ENCODE measurements at regions not wholly inside any gene's neighbourhood (a gene's known extent, or its start where the extent isn't known, plus 50 kb on each side); places are given as distances from the start of the nearest gene placed in this dataset.

GRCh38 chr1:98382986-98383740 lies 278.4 kb upstream of the SNX7 start:
- no peak overlapping the region for H3K4me3 ChIP-seq (ENCODE audit: control insufficient read depth in 1 of 7, extremely low read depth in 1 of 7, insufficient read depth in 4 of 7, low read depth in 2 of 7, low read length in 6 of 7)
- 93% methylated on average over 2 of the region's 5 CpGs for WGBS (ENCODE audit: insufficient coverage)
- no peaks in the 10 kb centered on the region for H3K36me3 ChIP-seq (ENCODE audit: control insufficient read depth in 4 of 4, insufficient read depth in 4 of 4, low read length in 3 of 4)
- H3K4me1 ChIP-seq (ENCODE audit: control extremely low read depth in 1 of 4, control insufficient read depth in 4 of 4, insufficient read depth in 4 of 4, low read length in 3 of 4) = peaks cover 7 to 22% (median 12%) of the 10 kb centered on the region in 4 experiments
- no peaks in the 10 kb centered on the region for H3K27me3 ChIP-seq (replicated peaks in 2 of 5; ENCODE audit: control insufficient read depth in 4 of 5, insufficient read depth in 5 of 5, low read length in 4 of 5)
- H3K9me3 ChIP-seq (ENCODE audit: control extremely low read depth in 1 of 5, control insufficient read depth in 4 of 5, insufficient read depth in 2 of 5, low read depth in 1 of 5, low read length in 4 of 5) = no peaks in the 10 kb centered on the region
- no peak overlapping the region for H3K27ac ChIP-seq (ENCODE audit: insufficient read depth in 1 of 2, low read depth in 1 of 2, low read length in 2 of 2, poor library complexity in 1 of 2, severe bottlenecking in 2 of 2)
- no peak for DNase-seq
- CTCF ChIA-PET = no interaction called here
- POLR2A ChIA-PET = no interaction called here

DNA sequence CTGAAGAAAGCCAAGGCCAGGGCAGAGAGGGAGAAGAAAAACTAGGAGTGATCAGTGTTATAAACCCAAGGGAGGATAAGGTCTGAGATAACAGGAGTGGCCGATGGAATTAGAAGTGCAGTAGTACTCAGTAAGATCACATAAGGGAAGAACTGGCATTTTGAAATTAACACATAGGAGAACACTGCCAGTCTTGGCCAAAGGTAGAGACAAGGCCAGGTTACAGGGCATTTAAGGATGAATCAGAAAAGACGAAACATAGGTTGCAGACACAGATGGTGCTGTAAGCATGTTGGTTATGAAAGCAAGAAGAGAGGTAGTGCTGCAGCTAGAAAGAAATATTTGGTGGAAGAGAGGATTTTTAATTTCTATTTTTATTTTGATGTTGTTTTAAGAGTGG lies 278.9 kb upstream of the SNX7 start:
- no peak overlapping the region for H3K27ac ChIP-seq (ENCODE audit: insufficient read depth in 1 of 2, low read depth in 1 of 2, low read length in 2 of 2, poor library complexity in 1 of 2, severe bottlenecking in 2 of 2)
- no peak overlapping the region for H3K4me3 ChIP-seq (ENCODE audit: control insufficient read depth in 1 of 7, extremely low read depth in 1 of 7, insufficient read depth in 4 of 7, low read depth in 2 of 7, low read length in 6 of 7)
- H3K4me1 ChIP-seq (ENCODE audit: control extremely low read depth in 1 of 4, control insufficient read depth in 4 of 4, insufficient read depth in 4 of 4, low read length in 3 of 4) = peaks cover 3 to 17% (median 6%) of the 10 kb centered on the region in 4 experiments
- no peaks in the 10 kb centered on the region for H3K36me3 ChIP-seq (ENCODE audit: control insufficient read depth in 4 of 4, insufficient read depth in 4 of 4, low read length in 3 of 4)
- H3K9me3 ChIP-seq (ENCODE audit: control extremely low read depth in 1 of 5, control insufficient read depth in 4 of 5, insufficient read depth in 2 of 5, low read depth in 1 of 5, low read length in 4 of 5) = no peaks in the 10 kb centered on the region
- whole genome bisulfite sequencing (ENCODE audit: insufficient coverage) = 97% methylated on average over 2 of the region's 2 CpGs
- ChIA-PET POLR2A (no interaction called here), CTCF (no interaction called here)
- no peaks in the 10 kb centered on the region for H3K27me3 ChIP-seq (replicated peaks in 2 of 5; ENCODE audit: control insufficient read depth in 4 of 5, insufficient read depth in 5 of 5, low read length in 4 of 5)
- DNase-seq = no peak

DNA sequence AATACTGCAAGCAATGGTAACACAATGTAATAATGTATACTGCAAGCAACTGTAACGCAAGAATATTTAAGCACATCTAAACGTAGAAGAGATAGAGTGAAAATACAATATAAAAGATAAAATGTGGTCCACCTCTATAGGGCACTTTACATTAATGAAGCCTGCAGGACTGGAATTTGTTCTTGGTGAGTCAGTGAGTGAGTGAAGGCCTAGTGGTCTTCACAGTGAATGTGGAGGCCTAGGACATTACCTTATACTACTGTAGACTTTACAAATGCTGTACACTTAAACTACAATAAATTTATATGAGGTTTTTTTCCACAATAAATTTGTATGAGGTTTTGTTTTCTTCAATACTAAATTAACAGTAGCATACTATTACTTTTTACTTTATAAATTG lies 287.4 kb upstream of the SNX7 start:
- no CpG with 5 or more reads among the region's 2 CpGs for WGBS (ENCODE audit: insufficient coverage)
- no peaks in the 10 kb centered on the region for H3K27me3 ChIP-seq (replicated peaks in 2 of 5; ENCODE audit: control insufficient read depth in 4 of 5, insufficient read depth in 5 of 5, low read length in 4 of 5)
- H3K9me3 ChIP-seq (ENCODE audit: control extremely low read depth in 1 of 5, control insufficient read depth in 4 of 5, insufficient read depth in 2 of 5, low read depth in 1 of 5, low read length in 4 of 5) = no peaks in the 10 kb centered on the region
- no peak for DNase-seq
- POLR2A ChIA-PET = no interaction called here
- H3K4me1 ChIP-seq (ENCODE audit: control extremely low read depth in 1 of 4, control insufficient read depth in 4 of 4, insufficient read depth in 4 of 4, low read length in 3 of 4) = peaks cover 3 to 24% (median 6%) of the 10 kb centered on the region in 4 experiments
- H3K27ac ChIP-seq (ENCODE audit: insufficient read depth in 1 of 2, low read depth in 1 of 2, low read length in 2 of 2, poor library complexity in 1 of 2, severe bottlenecking in 2 of 2) = no peak overlapping the region
- CTCF ChIA-PET = interaction anchor here (1.3 kb wide), 1 partner anchor 27 kb away, joined by 3 read pairs; no protein-coding TSS in a partner anchor
- no peak overlapping the region for H3K4me3 ChIP-seq (ENCODE audit: control insufficient read depth in 1 of 7, extremely low read depth in 1 of 7, insufficient read depth in 4 of 7, low read depth in 2 of 7, low read length in 6 of 7)
- H3K36me3 ChIP-seq (ENCODE audit: control insufficient read depth in 4 of 4, insufficient read depth in 4 of 4, low read length in 3 of 4) = no peaks in the 10 kb centered on the region

DNA sequence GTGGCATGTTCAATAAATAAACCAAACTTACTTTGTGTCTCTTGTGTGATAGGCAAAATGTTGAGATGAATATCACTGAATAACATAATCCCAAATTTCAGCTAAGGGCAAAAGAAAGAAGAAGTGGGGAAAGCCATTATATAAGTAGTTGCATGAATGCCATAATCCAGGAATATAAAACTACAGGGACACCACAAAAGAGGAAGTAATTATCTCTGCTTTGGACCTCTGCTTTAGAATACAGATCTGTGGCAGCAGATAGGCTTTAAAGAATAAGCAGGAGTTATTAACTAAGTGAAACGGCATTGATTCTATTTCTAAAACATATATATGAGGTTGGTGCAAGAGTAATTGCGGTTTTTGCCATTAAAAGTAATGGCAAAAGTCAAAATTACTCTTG lies 288.5 kb upstream of the SNX7 start:
- Histone ChIP-seq H3K27me3 (replicated peaks in 2 of 5; ENCODE audit: control insufficient read depth in 4 of 5, insufficient read depth in 5 of 5, low read length in 4 of 5) (no peaks in the 10 kb centered on the region), H3K9me3 (ENCODE audit: control extremely low read depth in 1 of 5, control insufficient read depth in 4 of 5, insufficient read depth in 2 of 5, low read depth in 1 of 5, low read length in 4 of 5) (no peaks in the 10 kb centered on the region), H3K4me3 (ENCODE audit: control insufficient read depth in 1 of 7, extremely low read depth in 1 of 7, insufficient read depth in 4 of 7, low read depth in 2 of 7, low read length in 6 of 7) (no peak overlapping the region), H3K36me3 (ENCODE audit: control insufficient read depth in 4 of 4, insufficient read depth in 4 of 4, low read length in 3 of 4) (no peaks in the 10 kb centered on the region), H3K4me1 (ENCODE audit: control extremely low read depth in 1 of 4, control insufficient read depth in 4 of 4, insufficient read depth in 4 of 4, low read length in 3 of 4) (peaks cover 3 to 28% (median 6%) of the 10 kb centered on the region in 4 experiments), H3K27ac (ENCODE audit: insufficient read depth in 1 of 2, low read depth in 1 of 2, low read length in 2 of 2, poor library complexity in 1 of 2, severe bottlenecking in 2 of 2) (no peak overlapping the region)
- ChIA-PET CTCF (interaction anchor here (1.3 kb wide), 1 partner anchor 28 kb away, joined by 3 read pairs; no protein-coding TSS in a partner anchor), POLR2A (no interaction called here)
- no CpG with 5 or more reads among the region's 2 CpGs for whole genome bisulfite sequencing (ENCODE audit: insufficient coverage)
- peak in 2 of 3 donors; percentile 38 to 58 for DNase-seq

DNA sequence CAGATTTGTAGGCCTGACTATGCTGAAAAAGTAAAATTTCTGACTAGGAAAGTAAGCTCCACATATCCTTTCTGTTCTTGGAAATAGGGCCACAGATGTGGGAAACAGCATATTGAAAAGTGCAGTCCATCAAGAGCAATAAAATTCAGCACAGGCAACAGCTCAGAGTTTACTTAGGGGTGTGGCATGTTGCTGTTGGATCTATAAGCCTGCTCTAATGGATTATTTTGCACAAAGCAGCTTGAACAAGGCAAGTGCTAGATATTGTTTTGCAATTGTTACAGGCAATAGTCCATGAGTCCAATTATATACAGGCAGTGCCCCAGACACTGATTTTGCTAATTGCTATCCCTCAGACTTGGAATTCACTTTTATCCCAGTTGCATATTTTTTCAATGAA lies 289.8 kb upstream of the SNX7 start:
- peaks cover 3 to 28% (median 6%) of the 10 kb centered on the region in 4 experiments for H3K4me1 ChIP-seq (ENCODE audit: control extremely low read depth in 1 of 4, control insufficient read depth in 4 of 4, insufficient read depth in 4 of 4, low read length in 3 of 4)
- CTCF ChIA-PET = interaction anchor here (0.5 to 1.0 kb wide), 2 partner anchors 15 to 240 kb away, joined by 3 read pairs; no protein-coding TSS in a partner anchor
- no peak for DNase-seq
- peaks cover 0 to 2% (median 0%) of the 10 kb centered on the region in 5 experiments for H3K9me3 ChIP-seq (ENCODE audit: control extremely low read depth in 1 of 5, control insufficient read depth in 4 of 5, insufficient read depth in 2 of 5, low read depth in 1 of 5, low read length in 4 of 5)
- POLR2A ChIA-PET = no interaction called here
- no peak overlapping the region for H3K27ac ChIP-seq (ENCODE audit: insufficient read depth in 1 of 2, low read depth in 1 of 2, low read length in 2 of 2, poor library complexity in 1 of 2, severe bottlenecking in 2 of 2)
- H3K27me3 ChIP-seq (replicated peaks in 2 of 5; ENCODE audit: control insufficient read depth in 4 of 5, insufficient read depth in 5 of 5, low read length in 4 of 5) = no peaks in the 10 kb centered on the region
- no peak overlapping the region for H3K4me3 ChIP-seq (ENCODE audit: control insufficient read depth in 1 of 7, extremely low read depth in 1 of 7, insufficient read depth in 4 of 7, low read depth in 2 of 7, low read length in 6 of 7)
- no peaks in the 10 kb centered on the region for H3K36me3 ChIP-seq (ENCODE audit: control insufficient read depth in 4 of 4, insufficient read depth in 4 of 4, low read length in 3 of 4)

DNA sequence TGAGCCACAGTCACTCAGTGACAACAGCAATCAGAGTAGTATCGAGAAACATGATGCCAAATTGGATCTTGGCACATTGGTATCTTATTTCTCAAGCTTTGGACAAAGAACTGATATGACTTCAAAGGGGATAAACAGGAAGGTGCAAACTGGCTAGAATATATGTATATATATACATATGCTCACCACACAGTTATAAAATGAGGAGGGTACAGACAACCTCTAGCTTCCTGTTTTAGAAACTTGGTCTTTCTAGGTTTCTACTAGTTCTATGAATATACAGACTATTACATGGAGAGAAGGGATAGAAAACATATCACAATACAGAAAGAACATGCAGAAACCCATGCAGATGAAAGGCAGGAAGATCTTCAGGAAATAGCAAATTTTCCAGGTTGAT lies 292.1 kb upstream of the SNX7 start:
- Histone ChIP-seq H3K4me1 (ENCODE audit: control extremely low read depth in 1 of 4, control insufficient read depth in 4 of 4, insufficient read depth in 4 of 4, low read length in 3 of 4) (peaks cover 3 to 28% (median 6%) of the 10 kb centered on the region in 4 experiments), H3K4me3 (ENCODE audit: control insufficient read depth in 1 of 7, extremely low read depth in 1 of 7, insufficient read depth in 4 of 7, low read depth in 2 of 7, low read length in 6 of 7) (no peak overlapping the region), H3K36me3 (ENCODE audit: control insufficient read depth in 4 of 4, insufficient read depth in 4 of 4, low read length in 3 of 4) (no peaks in the 10 kb centered on the region), H3K27ac (ENCODE audit: insufficient read depth in 1 of 2, low read depth in 1 of 2, low read length in 2 of 2, poor library complexity in 1 of 2, severe bottlenecking in 2 of 2) (no peak overlapping the region), H3K9me3 (ENCODE audit: control extremely low read depth in 1 of 5, control insufficient read depth in 4 of 5, insufficient read depth in 2 of 5, low read depth in 1 of 5, low read length in 4 of 5) (peaks cover 0 to 2% (median 0%) of the 10 kb centered on the region in 5 experiments), H3K27me3 (replicated peaks in 2 of 5; ENCODE audit: control insufficient read depth in 4 of 5, insufficient read depth in 5 of 5, low read length in 4 of 5) (no peaks in the 10 kb centered on the region)
- WGBS (ENCODE audit: insufficient coverage) = 86% methylated on average over 1 of the region's 1 CpG
- peak in 2 of 3 donors; percentile 33 to 45 for DNase-seq
- POLR2A ChIA-PET = no interaction called here
- CTCF ChIA-PET = no interaction called here

- WGBS (ENCODE audit: insufficient coverage) = 83% methylated on average over 2 of the region's 3 CpGs
- DNase-seq = no peak
- CTCF ChIA-PET = interaction anchor here (1.2 kb wide), 1 partner anchor 11 kb away, joined by 4 read pairs; no protein-coding TSS in a partner anchor
- Histone ChIP-seq H3K4me1 (ENCODE audit: control extremely low read depth in 1 of 4, control insufficient read depth in 4 of 4, insufficient read depth in 4 of 4, low read length in 3 of 4) (peaks cover 3 to 28% (median 6%) of the 10 kb centered on the region in 4 experiments), H3K27me3 (replicated peaks in 2 of 5; ENCODE audit: control insufficient read depth in 4 of 5, insufficient read depth in 5 of 5, low read length in 4 of 5) (no peaks in the 10 kb centered on the region), H3K36me3 (ENCODE audit: control insufficient read depth in 4 of 4, insufficient read depth in 4 of 4, low read length in 3 of 4) (no peaks in the 10 kb centered on the region), H3K4me3 (ENCODE audit: control insufficient read depth in 1 of 7, extremely low read depth in 1 of 7, insufficient read depth in 4 of 7, low read depth in 2 of 7, low read length in 6 of 7) (no peak overlapping the region), H3K27ac (ENCODE audit: insufficient read depth in 1 of 2, low read depth in 1 of 2, low read length in 2 of 2, poor library complexity in 1 of 2, severe bottlenecking in 2 of 2) (no peak overlapping the region), H3K9me3 (ENCODE audit: control extremely low read depth in 1 of 5, control insufficient read depth in 4 of 5, insufficient read depth in 2 of 5, low read depth in 1 of 5, low read length in 4 of 5) (peaks cover 0 to 2% (median 0%) of the 10 kb centered on the region in 5 experiments)
- POLR2A ChIA-PET = no interaction called here
Measured at GRCh38 chr1:98368995-98369394, 292.5 kb upstream of the SNX7 start.

All from common myeloid progenitor, CD34-positive (primary cell).